ENCODE measurements at regions not wholly inside any gene's neighbourhood (a gene's known extent, or its start where the extent isn't known, plus 50 kb on each side); places are given as distances from the start of the nearest gene placed in this dataset.
"Not testable (repeated sequence)": the region's sequence is repeated elsewhere in the genome, so short reads cannot be mapped to it uniquely, and the experiment has no call there.

DNA sequence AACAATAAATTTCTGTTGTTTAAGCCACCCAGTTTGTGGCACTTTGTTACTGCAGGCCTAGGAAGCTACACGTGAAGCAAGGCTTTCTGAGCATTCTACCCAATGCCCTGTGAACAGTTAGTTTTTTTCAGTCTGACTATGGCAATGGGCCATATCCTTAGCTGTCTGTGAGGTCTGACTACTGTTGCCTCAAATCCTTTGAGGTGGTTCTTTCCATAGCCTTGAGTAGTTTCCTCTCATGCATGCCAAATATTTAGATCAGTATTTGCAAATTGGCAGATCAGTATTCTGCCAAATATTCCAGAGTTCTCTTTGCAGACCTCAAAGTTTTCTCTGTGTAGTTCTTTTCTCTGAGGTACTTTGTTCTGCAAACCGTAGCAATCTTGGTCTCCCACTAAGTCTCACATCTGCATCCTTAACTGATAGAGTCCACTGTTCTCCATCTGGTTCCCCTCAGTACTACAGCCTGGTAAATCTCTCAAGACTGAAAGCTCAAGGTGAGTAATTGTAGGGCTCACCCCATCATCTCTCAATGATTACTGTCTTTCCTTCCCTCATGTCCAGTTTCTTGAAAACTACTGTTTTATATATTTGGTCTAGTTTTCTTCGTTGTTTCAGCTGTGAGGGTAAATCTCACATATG lies 984.9 kb upstream of the INTU start:
- Histone ChIP-seq H3K4me3 (ENCODE audit: low read length) (no peak overlapping the region), H2AFZ (ENCODE audit: low read depth, low read length) (no peak overlapping the region), H3K36me3 (ENCODE audit: insufficient read depth, low read length) (no peaks in the 10 kb centered on the region), H3K9me3 (ENCODE audit: low read length) (no peaks in the 10 kb centered on the region), H3K4me1 (ENCODE audit: insufficient read depth, low read length) (no peaks in the 10 kb centered on the region), H3K27me3 (ENCODE audit: insufficient read depth, low read length) (no peaks in the 10 kb centered on the region)

DNA sequence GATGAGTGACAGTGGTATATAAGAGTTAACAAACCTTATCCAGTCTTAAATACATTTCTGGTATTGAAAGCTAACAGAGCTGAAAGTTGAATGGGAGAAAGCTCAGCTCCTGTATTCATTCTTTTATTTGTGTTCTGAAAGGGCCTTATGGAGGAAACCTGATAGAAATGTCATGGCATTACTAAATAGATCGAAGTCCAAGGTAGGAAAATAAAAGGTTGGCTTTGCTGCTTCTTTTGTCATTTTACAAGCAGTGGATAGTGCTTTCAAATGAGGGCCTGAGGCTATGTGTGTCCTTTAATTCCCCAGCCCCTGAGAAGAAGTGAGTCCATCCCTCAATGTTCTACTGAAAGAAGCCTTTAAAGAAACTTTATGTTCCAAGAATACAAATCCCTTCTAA lies 974.3 kb upstream of the INTU start:
- Histone ChIP-seq H2AFZ (ENCODE audit: low read depth, low read length) (peak overlapping the region; percentile 67), H3K4me3 (ENCODE audit: low read length) (no peak overlapping the region), H3K4me1 (ENCODE audit: insufficient read depth, low read length) (peaks cover 22% of the 10 kb centered on the region), H3K9me3 (ENCODE audit: low read length) (no peaks in the 10 kb centered on the region), H3K27me3 (ENCODE audit: insufficient read depth, low read length) (no peaks in the 10 kb centered on the region), H3K36me3 (ENCODE audit: insufficient read depth, low read length) (no peaks in the 10 kb centered on the region)

DNA sequence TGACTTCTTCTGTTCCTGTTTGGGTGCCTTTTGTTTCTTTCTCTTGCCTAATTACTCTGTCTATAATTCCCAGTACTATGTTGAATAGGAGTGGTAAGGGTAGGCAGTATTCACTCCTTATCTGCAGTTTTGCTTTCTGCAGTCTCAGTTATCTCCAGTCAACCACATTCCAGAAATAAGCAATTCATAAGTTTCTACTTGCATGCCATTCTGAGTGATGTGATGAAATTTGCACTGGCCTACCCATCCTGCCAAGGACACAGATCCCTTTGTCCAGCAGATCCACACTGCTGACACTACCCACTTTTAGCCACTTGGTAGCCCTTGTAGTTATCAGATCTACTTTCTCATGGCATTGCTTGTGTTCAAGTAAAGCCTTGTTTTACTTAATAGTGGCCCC lies 971.6 kb upstream of the INTU start:
- Histone ChIP-seq H3K36me3 (ENCODE audit: insufficient read depth, low read length) (no peaks in the 10 kb centered on the region), H3K9me3 (ENCODE audit: low read length) (no peaks in the 10 kb centered on the region), H3K4me1 (ENCODE audit: insufficient read depth, low read length) (peaks cover 22% of the 10 kb centered on the region), H3K27me3 (ENCODE audit: insufficient read depth, low read length) (no peaks in the 10 kb centered on the region), H2AFZ (ENCODE audit: low read depth, low read length) (peak overlapping the region; percentile 16), H3K4me3 (ENCODE audit: low read length) (no peak overlapping the region)

DNA sequence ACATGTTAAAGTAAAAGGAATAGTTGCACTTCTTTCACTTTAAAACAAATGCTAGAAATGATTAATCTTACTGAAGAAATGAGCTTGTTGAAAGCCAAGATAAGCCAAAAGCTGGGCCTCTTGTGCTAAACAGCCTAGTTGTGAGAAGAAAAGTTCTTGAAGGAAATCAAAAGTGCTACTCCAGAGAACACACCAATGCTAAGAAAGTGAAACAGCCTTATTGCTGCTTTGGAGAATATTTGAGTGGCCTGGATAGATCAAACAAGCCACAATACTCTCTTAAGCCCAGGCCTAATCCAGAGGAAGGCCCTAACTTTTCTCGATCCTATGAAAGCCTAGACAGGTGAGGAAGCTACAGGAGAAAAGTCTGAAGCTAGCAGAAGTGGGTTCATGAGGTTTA lies 967.9 kb upstream of the INTU start:
- H3K36me3 ChIP-seq (ENCODE audit: insufficient read depth, low read length), result no peaks in the 10 kb centered on the region
- H3K9me3 ChIP-seq (ENCODE audit: low read length), result no peaks in the 10 kb centered on the region

DNA sequence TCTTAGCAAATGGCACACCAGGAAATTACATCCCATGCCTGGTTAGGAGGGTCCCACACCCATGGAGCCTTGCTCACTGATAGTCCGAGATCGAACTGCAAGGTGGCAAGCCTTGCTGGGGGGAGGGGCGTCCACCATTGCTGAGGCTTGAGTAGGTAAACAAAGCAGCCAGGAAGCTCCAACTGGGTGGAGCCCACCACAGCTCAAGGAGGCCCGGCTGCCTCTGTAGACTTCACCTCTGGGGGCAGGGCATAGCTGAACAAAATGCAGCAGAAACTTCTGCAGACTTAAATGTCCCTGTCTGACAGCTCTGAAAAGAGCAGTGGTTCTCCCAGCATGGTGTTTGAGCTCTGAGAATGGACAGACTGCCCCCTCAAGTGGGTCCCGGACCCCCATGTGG lies 962.7 kb upstream of the INTU start:
- H3K4me1 ChIP-seq (ENCODE audit: insufficient read depth, low read length); H3K4me3 ChIP-seq (ENCODE audit: low read length); H3K9me3 ChIP-seq (ENCODE audit: low read length); H3K36me3 ChIP-seq (ENCODE audit: insufficient read depth, low read length); H2AFZ ChIP-seq (ENCODE audit: low read depth, low read length); H3K27me3 ChIP-seq (ENCODE audit: insufficient read depth, low read length): not testable (repeated sequence)

More for the DNA sequence above, 967.9 kb upstream of the INTU start:
- Histone ChIP-seq H3K4me3 (ENCODE audit: low read length) (no peak overlapping the region), H3K27me3 (ENCODE audit: insufficient read depth, low read length) (no peaks in the 10 kb centered on the region), H2AFZ (ENCODE audit: low read depth, low read length) (peak overlapping the region; percentile 14), H3K4me1 (ENCODE audit: insufficient read depth, low read length) (no peaks in the 10 kb centered on the region)

DNA sequence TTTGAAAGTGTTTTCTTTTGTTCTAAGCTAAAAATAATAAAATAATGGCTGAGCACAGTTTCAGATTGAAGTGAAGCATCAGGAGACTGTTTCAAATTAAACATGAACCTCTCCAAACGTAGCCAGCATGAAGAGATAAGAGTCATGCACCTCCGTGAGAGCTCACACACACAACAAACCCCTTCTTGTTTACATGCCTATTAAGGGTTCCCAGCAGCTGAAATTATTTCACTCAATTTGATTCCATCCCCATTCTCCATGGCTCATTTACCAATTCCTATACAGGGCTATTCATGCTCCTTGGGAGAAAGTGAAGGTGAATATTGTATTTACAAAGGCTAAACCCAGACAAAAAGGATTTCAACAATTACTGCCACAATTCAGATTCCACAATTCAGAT lies 954.1 kb upstream of the INTU start:
- peak overlapping the region; percentile 30 for H2AFZ ChIP-seq (ENCODE audit: low read depth, low read length)
- H3K4me3 ChIP-seq (ENCODE audit: low read length), result no peak overlapping the region
- no peaks in the 10 kb centered on the region for H3K27me3 ChIP-seq (ENCODE audit: insufficient read depth, low read length)
- H3K36me3 ChIP-seq (ENCODE audit: insufficient read depth, low read length), result no peaks in the 10 kb centered on the region
- H3K4me1 ChIP-seq (ENCODE audit: insufficient read depth, low read length), result peaks cover 9% of the 10 kb centered on the region
- H3K9me3 ChIP-seq (ENCODE audit: low read length), result no peaks in the 10 kb centered on the region

DNA sequence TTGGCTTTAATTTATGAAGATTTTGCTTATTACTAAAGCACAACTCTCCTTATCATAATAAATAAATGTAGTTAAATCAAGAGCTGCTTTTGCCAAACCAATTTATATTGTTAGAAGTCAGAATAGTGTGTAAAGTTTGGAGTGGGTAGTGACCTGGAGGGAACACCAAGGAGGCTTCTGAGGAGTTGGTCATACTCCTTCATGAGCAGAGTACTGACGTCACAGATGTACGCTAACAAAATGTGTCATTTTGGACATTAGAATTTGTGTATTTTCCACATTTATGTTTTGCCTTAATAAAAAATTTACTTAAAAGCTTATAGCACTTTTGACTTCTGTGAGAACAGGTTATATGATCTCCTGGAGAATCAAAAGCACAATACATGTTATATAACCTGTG lies 953.5 kb upstream of the INTU start:
- no peak overlapping the region for H3K4me3 ChIP-seq (ENCODE audit: low read length)
- H3K27me3 ChIP-seq (ENCODE audit: insufficient read depth, low read length), result no peaks in the 10 kb centered on the region
- H2AFZ ChIP-seq (ENCODE audit: low read depth, low read length), result peak overlapping the region; percentile 30
- H3K36me3 ChIP-seq (ENCODE audit: insufficient read depth, low read length), result no peaks in the 10 kb centered on the region
- H3K4me1 ChIP-seq (ENCODE audit: insufficient read depth, low read length), result peaks cover 9% of the 10 kb centered on the region
- no peaks in the 10 kb centered on the region for H3K9me3 ChIP-seq (ENCODE audit: low read length)

DNA sequence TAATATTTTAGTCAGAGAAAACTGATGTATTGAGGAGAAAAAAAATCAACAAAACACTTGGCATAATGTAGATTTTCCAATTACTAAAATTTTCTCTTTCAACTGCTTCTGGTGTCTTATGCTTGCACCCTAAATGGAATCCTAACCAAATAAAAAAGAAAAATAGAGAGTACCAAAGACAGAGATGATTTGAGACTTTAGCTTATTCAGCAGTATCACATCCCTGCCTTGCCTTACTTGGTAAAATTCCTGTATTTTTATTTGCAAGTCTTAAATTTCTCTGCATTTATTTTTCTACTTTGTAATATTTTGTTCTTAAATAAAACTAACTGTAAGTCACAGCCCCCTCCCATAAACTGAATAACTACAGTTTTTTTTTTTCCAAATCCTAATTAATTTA lies 950.5 kb upstream of the INTU start:
- Histone ChIP-seq H3K36me3 (ENCODE audit: insufficient read depth, low read length) (no peaks in the 10 kb centered on the region), H3K4me3 (ENCODE audit: low read length) (no peak overlapping the region), H2AFZ (ENCODE audit: low read depth, low read length) (no peak overlapping the region), H3K27me3 (ENCODE audit: insufficient read depth, low read length) (no peaks in the 10 kb centered on the region), H3K4me1 (ENCODE audit: insufficient read depth, low read length) (peaks cover 9% of the 10 kb centered on the region), H3K9me3 (ENCODE audit: low read length) (no peaks in the 10 kb centered on the region)

DNA sequence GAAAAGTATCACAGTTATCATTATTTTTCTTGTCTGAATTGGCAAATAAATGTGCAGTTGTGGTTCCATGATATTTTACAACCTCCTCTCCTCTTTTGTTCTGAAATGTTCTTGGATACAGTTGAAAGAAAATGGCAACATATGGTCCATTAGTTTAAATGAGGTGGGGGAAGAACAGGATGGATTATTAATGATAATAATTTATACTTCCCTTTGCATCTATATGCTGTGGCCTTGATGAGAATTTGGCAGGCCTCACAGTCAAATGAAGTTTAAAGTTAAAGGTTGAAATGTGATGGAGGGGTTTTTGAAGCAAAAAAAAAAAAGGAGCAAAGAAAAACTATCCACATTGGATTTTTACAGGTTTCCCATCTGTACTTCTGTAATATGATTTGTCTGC lies 946.3 kb upstream of the INTU start:
- Histone ChIP-seq H3K4me3 (ENCODE audit: low read length) (no peak overlapping the region), H3K36me3 (ENCODE audit: insufficient read depth, low read length) (no peaks in the 10 kb centered on the region), H2AFZ (ENCODE audit: low read depth, low read length) (no peak overlapping the region), H3K9me3 (ENCODE audit: low read length) (no peaks in the 10 kb centered on the region), H3K27me3 (ENCODE audit: insufficient read depth, low read length) (no peaks in the 10 kb centered on the region), H3K4me1 (ENCODE audit: insufficient read depth, low read length) (no peaks in the 10 kb centered on the region)

DNA sequence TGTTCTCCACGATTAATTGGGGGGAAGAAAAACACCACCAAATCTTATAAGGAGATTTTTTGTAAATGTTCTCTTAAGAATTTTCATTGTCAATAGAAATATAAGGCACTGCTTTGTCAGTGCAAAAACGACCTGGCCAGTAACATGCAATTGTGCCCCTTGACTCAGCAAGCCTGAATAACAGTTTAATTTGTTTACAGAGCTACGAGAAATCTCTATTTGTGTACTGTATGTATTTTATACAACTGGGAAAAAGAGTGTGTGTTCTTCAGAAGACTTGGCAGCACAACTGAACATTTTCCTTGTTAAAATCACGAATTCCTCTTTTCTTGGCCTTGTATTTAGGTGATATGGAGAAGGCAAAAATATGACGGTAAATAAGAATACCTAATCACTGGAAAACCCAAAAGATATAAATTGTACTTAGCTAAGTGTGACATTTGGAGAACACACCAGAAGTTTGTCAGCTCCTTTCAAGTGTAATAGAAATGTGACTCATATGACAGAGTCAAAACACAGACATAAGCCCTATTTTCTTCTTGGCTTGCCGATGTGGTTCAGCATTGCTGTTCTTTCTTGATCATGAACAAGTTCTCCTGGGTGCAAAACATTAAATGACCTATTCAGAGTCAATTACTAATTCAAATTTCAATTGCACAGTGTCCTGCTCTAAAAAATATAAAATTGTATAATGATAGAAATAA lies 945.0 kb upstream of the INTU start:
- Histone ChIP-seq H3K27me3 (ENCODE audit: insufficient read depth, low read length) (no peaks in the 10 kb centered on the region), H3K4me1 (ENCODE audit: insufficient read depth, low read length) (no peaks in the 10 kb centered on the region), H3K4me3 (ENCODE audit: low read length) (no peak overlapping the region), H3K36me3 (ENCODE audit: insufficient read depth, low read length) (no peaks in the 10 kb centered on the region), H2AFZ (ENCODE audit: low read depth, low read length) (no peak overlapping the region), H3K9me3 (ENCODE audit: low read length) (no peaks in the 10 kb centered on the region)

DNA sequence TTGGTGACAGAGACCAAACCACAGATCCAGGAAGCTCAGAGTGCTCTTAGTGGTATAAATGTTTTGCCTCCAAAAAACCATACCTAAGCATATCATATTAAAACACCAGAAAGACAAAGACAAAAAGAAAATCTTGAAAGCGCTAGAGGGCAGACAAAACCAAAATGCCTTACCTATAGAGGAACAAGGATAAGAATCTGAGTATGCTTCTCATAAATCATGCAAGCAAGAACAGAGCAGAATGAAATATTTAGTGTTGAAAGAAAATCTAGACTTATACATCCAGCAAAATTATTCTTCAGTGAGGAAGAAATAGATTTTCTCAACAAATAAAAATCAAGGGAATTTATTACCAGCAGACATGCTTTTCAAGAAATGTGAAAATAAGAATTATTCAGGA lies 941.0 kb upstream of the INTU start:
- no peaks in the 10 kb centered on the region for H3K4me1 ChIP-seq (ENCODE audit: insufficient read depth, low read length)
- no peak overlapping the region for H2AFZ ChIP-seq (ENCODE audit: low read depth, low read length)
- no peak overlapping the region for H3K4me3 ChIP-seq (ENCODE audit: low read length)
- H3K27me3 ChIP-seq (ENCODE audit: insufficient read depth, low read length), result no peaks in the 10 kb centered on the region
- H3K36me3 ChIP-seq (ENCODE audit: insufficient read depth, low read length), result no peaks in the 10 kb centered on the region
- no peaks in the 10 kb centered on the region for H3K9me3 ChIP-seq (ENCODE audit: low read length)

DNA sequence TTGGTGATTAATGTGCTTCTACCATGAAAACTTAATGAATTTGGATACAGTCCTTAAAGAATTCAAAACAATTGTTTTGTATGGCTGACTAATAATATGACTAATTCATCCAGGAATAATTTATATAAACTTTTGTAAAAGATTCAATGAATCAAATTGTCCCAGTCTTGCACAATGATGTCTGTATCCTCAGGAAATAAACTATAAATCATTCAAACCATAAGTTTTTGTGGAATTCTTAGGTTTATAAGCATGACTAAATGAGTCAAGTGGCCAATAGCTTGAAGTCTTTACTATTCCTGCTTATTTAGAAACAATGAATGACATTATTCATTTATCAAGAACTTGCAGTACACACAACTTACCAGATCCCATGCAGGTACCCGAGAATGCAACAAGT lies 935.0 kb upstream of the INTU start:
- H3K4me1 ChIP-seq (ENCODE audit: insufficient read depth, low read length), result no peaks in the 10 kb centered on the region
- H2AFZ ChIP-seq (ENCODE audit: low read depth, low read length), result no peak overlapping the region
- H3K9me3 ChIP-seq (ENCODE audit: low read length), result no peaks in the 10 kb centered on the region
- H3K36me3 ChIP-seq (ENCODE audit: insufficient read depth, low read length), result no peaks in the 10 kb centered on the region
- no peaks in the 10 kb centered on the region for H3K27me3 ChIP-seq (ENCODE audit: insufficient read depth, low read length)
- H3K4me3 ChIP-seq (ENCODE audit: low read length), result no peak overlapping the region

DNA sequence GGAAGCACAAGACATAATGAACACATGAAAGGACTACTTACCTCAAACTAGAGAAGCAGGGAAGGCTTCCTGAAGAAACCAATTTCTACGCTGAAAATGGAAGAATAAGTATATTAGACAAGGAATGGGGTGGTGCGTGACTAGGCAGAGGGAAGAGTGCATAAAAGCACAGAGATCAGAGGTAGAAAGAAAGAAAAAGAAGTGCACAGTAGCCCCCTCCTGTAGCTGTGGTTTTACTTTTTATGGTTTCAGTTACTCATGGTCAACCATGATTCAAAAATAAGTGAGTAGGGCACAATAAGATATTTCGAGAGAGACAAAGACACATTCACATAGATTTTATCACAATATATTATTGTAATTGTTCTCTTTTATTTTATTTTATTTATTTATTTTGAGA lies 934.5 kb upstream of the INTU start:
- Histone ChIP-seq H3K4me1 (ENCODE audit: insufficient read depth, low read length) (no peaks in the 10 kb centered on the region), H3K27me3 (ENCODE audit: insufficient read depth, low read length) (no peaks in the 10 kb centered on the region), H3K4me3 (ENCODE audit: low read length) (no peak overlapping the region), H2AFZ (ENCODE audit: low read depth, low read length) (no peak overlapping the region), H3K36me3 (ENCODE audit: insufficient read depth, low read length) (no peaks in the 10 kb centered on the region), H3K9me3 (ENCODE audit: low read length) (no peaks in the 10 kb centered on the region)

DNA sequence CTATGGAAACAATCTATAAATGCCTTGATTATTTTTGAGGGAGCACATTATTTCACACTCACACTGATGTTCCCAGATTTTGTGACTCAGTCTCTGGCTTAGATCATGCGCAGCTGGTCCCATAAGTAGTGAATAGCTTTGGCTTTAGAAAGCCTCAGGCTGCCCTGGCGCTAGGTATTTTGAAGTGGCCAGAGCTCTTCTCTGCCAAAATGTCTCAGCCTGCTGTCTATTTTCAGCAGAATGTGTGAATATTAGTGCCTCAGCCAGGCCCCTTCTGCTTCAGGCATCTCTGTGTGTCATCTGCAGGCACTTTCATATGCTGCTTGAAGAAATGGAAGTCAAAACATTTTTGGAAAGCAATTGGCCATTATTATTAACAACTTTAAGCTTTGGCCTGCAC lies 931.0 kb upstream of the INTU start:
- Histone ChIP-seq H3K4me1 (ENCODE audit: insufficient read depth, low read length) (no peaks in the 10 kb centered on the region), H3K4me3 (ENCODE audit: low read length) (no peak overlapping the region), H3K27me3 (ENCODE audit: insufficient read depth, low read length) (no peaks in the 10 kb centered on the region), H3K36me3 (ENCODE audit: insufficient read depth, low read length) (no peaks in the 10 kb centered on the region), H2AFZ (ENCODE audit: low read depth, low read length) (no peak overlapping the region), H3K9me3 (ENCODE audit: low read length) (no peaks in the 10 kb centered on the region)

All from neuron (in vitro differentiated cells).